HG03025 (cell line): ENCODE measurements at regions not wholly inside any gene's neighbourhood (a gene's known extent, or its start where the extent isn't known, plus 50 kb on each side); places are given as distances from the start of the nearest gene placed in this dataset.
"Not testable (repeated sequence)": the region's sequence is repeated elsewhere in the genome, so short reads cannot be mapped to it uniquely, and the experiment has no call there.

Experiments used
- ATAC-seq: cut with Tn5 transposase; IDR thresholded peaks from one replicate; pipeline ENCODE4 v1.9.1; 2021; ENCODE audit warnings: mild to moderate bottlenecking, moderate library complexity; ENCODE audit not compliant: unreplicated experiment, low FRiP score

GRCh38 chr1:232184561-232185530 lies 445.1 kb downstream of the SIPA1L2 start:
- ATAC-seq = no peak

- no peak for ATAC-seq
These were observed 446.1 kb downstream of the SIPA1L2 start for GRCh38 chr1:232183802-232184201.

GRCh38 chr1:232183266-232183800 lies 446.6 kb downstream of the SIPA1L2 start:
- ATAC-seq = no peak

GRCh38 chr1:232182236-232182635 lies 447.7 kb downstream of the SIPA1L2 start:
- no peak for ATAC-seq

GRCh38 chr1:232180779-232181136 lies 449.2 kb downstream of the SIPA1L2 start:
- no peak for ATAC-seq

- no peak for ATAC-seq
These were observed 449.8 kb downstream of the SIPA1L2 start for GRCh38 chr1:232179896-232180778.

- no peak for ATAC-seq
These were observed 451.7 kb downstream of the SIPA1L2 start for GRCh38 chr1:232178191-232178590.

- no peak for ATAC-seq
These were observed 452.5 kb downstream of the SIPA1L2 start for GRCh38 chr1:232177438-232177837.

- no peak for ATAC-seq
These were observed 453.7 kb downstream of the SIPA1L2 start for GRCh38 chr1:232176222-232176621.

GRCh38 chr1:232174306-232174705 lies 455.6 kb downstream of the SIPA1L2 start:
- ATAC-seq = no peak

GRCh38 chr1:232172563-232172962 lies 457.4 kb downstream of the SIPA1L2 start:
- no peak for ATAC-seq

GRCh38 chr1:232170909-232171308 lies 459.0 kb downstream of the SIPA1L2 start:
- no peak for ATAC-seq

GRCh38 chr1:232169436-232169835 lies 460.5 kb downstream of the SIPA1L2 start:
- no peak for ATAC-seq

- no peak for ATAC-seq
These were observed 461.4 kb downstream of the SIPA1L2 start for GRCh38 chr1:232168508-232168907.

- ATAC-seq = no peak
These were observed 463.0 kb downstream of the SIPA1L2 start for GRCh38 chr1:232166942-232167341.

GRCh38 chr1:232164078-232164963 lies 465.6 kb downstream of the SIPA1L2 start:
- ATAC-seq = no peak

- no peak for ATAC-seq
These were observed 466.4 kb downstream of the SIPA1L2 start for GRCh38 chr1:232163533-232163932.

- ATAC-seq = no peak
These were observed 467.9 kb downstream of the SIPA1L2 start for GRCh38 chr1:232162001-232162400.

GRCh38 chr1:232158558-232158957 lies 471.4 kb downstream of the SIPA1L2 start:
- not testable (repeated sequence) for ATAC-seq

GRCh38 chr1:232156070-232156469 lies 473.9 kb downstream of the SIPA1L2 start:
- ATAC-seq = not testable (repeated sequence)
